ENCODE measurements at regions not wholly inside any gene's neighbourhood (a gene's known extent, or its start where the extent isn't known, plus 50 kb on each side); places are given as distances from the start of the nearest gene placed in this dataset.

DNA sequence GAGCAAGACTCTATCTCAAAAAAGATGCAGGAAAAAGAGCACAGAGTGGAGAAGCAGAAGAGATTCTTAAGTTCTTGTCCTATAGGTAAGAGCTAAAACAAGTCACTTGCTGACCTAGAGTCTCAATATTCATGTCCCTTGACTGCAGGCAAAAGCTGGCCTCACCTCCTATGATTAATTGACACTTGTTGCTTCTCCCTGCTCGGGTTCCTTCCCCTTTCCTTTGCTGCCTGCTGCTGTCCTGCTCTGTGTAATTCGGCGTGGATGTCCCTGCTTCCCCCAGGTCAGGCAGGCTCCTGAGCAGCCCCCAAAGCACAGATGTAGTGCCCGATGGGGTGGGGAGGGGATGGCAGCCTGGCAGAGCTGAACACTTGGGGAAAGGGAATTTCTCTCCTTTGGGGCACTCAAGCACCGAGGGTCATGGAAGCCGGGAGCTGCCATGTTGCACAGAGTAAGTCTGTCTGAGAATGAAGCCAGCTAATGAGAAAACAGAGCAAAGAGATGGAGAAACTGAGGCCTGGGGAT is 60.8 kb upstream of the NUP50 start:
- DNase-seq (ENCODE audit: low read depth) (no peak), FAIRE-seq (no peak)
- Histone ChIP-seq H3K36me3 (ENCODE audit: insufficient read depth, low read length) (no peaks in the 10 kb centered on the region), H2AFZ (ENCODE audit: low read depth, low read length) (no peak overlapping the region), H3K9ac (ENCODE audit: low read length) (no peak overlapping the region), H3K79me2 (ENCODE audit: insufficient read depth, low read length) (no peaks in the 10 kb centered on the region), H3K4me1 (ENCODE audit: insufficient read depth, low read length) (peaks cover 7% of the 10 kb centered on the region), H3K4me3 (ENCODE audit: insufficient read depth, low read depth, low read length) (no peak overlapping the region), H3K4me2 (ENCODE audit: low read length) (no peak overlapping the region), H3K9me3 (ENCODE audit: insufficient read depth, low read depth, low read length) (no peaks in the 10 kb centered on the region), H3K27me3 (ENCODE audit: insufficient read depth, low read length) (no peaks in the 10 kb centered on the region), H3K27ac (ENCODE audit: low read depth, low read length) (no peak overlapping the region), H4K20me1 (ENCODE audit: insufficient read depth, low read length) (no peaks in the 10 kb centered on the region)
- H3K27ac Mint-ChIP-seq (ENCODE audit: unreplicated experiment): no peak overlapping the region
- no peaks in the 10 kb centered on the region for H3K4me1 Mint-ChIP-seq (ENCODE audit: low read depth, unreplicated experiment)
- H3K36me3 Mint-ChIP-seq (ENCODE audit: low read depth, unreplicated experiment): no peaks in the 10 kb centered on the region
- H3K4me3 Mint-ChIP-seq (ENCODE audit: unreplicated experiment): no peak overlapping the region
- TF ChIP-seq CTCF (IDR thresholded peaks at IDR 0.05; ENCODE audit: insufficient read depth, low read depth, low read length) (no peak), EZH2 (IDR thresholded peaks at IDR 0.05; ENCODE audit: insufficient read depth, low read length) (no peak)
- peaks cover 2% of the 10 kb centered on the region for H3K9me3 Mint-ChIP-seq (ENCODE audit: unreplicated experiment)
- H3K27me3 Mint-ChIP-seq (ENCODE audit: low read depth, unreplicated experiment): peaks cover 47% of the 10 kb centered on the region

GRCh38 chr22:45103756-45104155 is 60.0 kb upstream of the NUP50 start:
- Histone ChIP-seq H3K36me3 (ENCODE audit: insufficient read depth, low read length) (no peaks in the 10 kb centered on the region), H4K20me1 (ENCODE audit: insufficient read depth, low read length) (no peaks in the 10 kb centered on the region), H3K27me3 (ENCODE audit: insufficient read depth, low read length) (no peaks in the 10 kb centered on the region), H3K9ac (ENCODE audit: low read length) (no peak overlapping the region), H3K27ac (ENCODE audit: low read depth, low read length) (no peak overlapping the region), H3K4me3 (ENCODE audit: insufficient read depth, low read depth, low read length) (no peak overlapping the region), H2AFZ (ENCODE audit: low read depth, low read length) (no peak overlapping the region), H3K9me3 (ENCODE audit: insufficient read depth, low read depth, low read length) (no peaks in the 10 kb centered on the region), H3K79me2 (ENCODE audit: insufficient read depth, low read length) (no peaks in the 10 kb centered on the region), H3K4me1 (ENCODE audit: insufficient read depth, low read length) (peaks cover 7% of the 10 kb centered on the region), H3K4me2 (ENCODE audit: low read length) (no peak overlapping the region)
- TF ChIP-seq CTCF (IDR thresholded peaks at IDR 0.05; ENCODE audit: insufficient read depth, low read depth, low read length) (no peak), EZH2 (IDR thresholded peaks at IDR 0.05; ENCODE audit: insufficient read depth, low read length) (no peak)
- FAIRE-seq: no peak
- Mint-ChIP-seq H3K4me3 (ENCODE audit: unreplicated experiment) (no peak overlapping the region), H3K36me3 (ENCODE audit: low read depth, unreplicated experiment) (no peaks in the 10 kb centered on the region), H3K4me1 (ENCODE audit: low read depth, unreplicated experiment) (no peaks in the 10 kb centered on the region), H3K27me3 (ENCODE audit: low read depth, unreplicated experiment) (peaks cover 41% of the 10 kb centered on the region), H3K9me3 (ENCODE audit: unreplicated experiment) (peaks cover 2% of the 10 kb centered on the region), H3K27ac (ENCODE audit: unreplicated experiment) (no peak overlapping the region)
- DNase-seq (ENCODE audit: low read depth): no peak

GRCh38 chr22:45104313-45104712 is 59.4 kb upstream of the NUP50 start:
- H3K4me3 ChIP-seq (ENCODE audit: insufficient read depth, low read depth, low read length): no peak overlapping the region
- H3K9me3 ChIP-seq (ENCODE audit: insufficient read depth, low read depth, low read length): no peaks in the 10 kb centered on the region
- no peak overlapping the region for H3K9ac ChIP-seq (ENCODE audit: low read length)
- no peak for FAIRE-seq
- H4K20me1 ChIP-seq (ENCODE audit: insufficient read depth, low read length): no peaks in the 10 kb centered on the region
- H3K27me3 Mint-ChIP-seq (ENCODE audit: low read depth, unreplicated experiment): peaks cover 44% of the 10 kb centered on the region
- H3K27ac ChIP-seq (ENCODE audit: low read depth, low read length): no peak overlapping the region
- no peak overlapping the region for H2AFZ ChIP-seq (ENCODE audit: low read depth, low read length)
- no peak for DNase-seq (ENCODE audit: low read depth)
- H3K4me3 Mint-ChIP-seq (ENCODE audit: unreplicated experiment): no peak overlapping the region
- no peaks in the 10 kb centered on the region for H3K36me3 Mint-ChIP-seq (ENCODE audit: low read depth, unreplicated experiment)
- H3K4me2 ChIP-seq (ENCODE audit: low read length): no peak overlapping the region
- H3K27ac Mint-ChIP-seq (ENCODE audit: unreplicated experiment): no peak overlapping the region
- peaks cover 2% of the 10 kb centered on the region for H3K9me3 Mint-ChIP-seq (ENCODE audit: unreplicated experiment)
- no peaks in the 10 kb centered on the region for H3K36me3 ChIP-seq (ENCODE audit: insufficient read depth, low read length)
- H3K4me1 Mint-ChIP-seq (ENCODE audit: low read depth, unreplicated experiment): no peaks in the 10 kb centered on the region
- peaks cover 7% of the 10 kb centered on the region for H3K4me1 ChIP-seq (ENCODE audit: insufficient read depth, low read length)
- H3K27me3 ChIP-seq (ENCODE audit: insufficient read depth, low read length): no peaks in the 10 kb centered on the region
- TF ChIP-seq CTCF (IDR thresholded peaks at IDR 0.05; ENCODE audit: insufficient read depth, low read depth, low read length): no peak
- no peak for TF ChIP-seq EZH2 (IDR thresholded peaks at IDR 0.05; ENCODE audit: insufficient read depth, low read length)
- H3K79me2 ChIP-seq (ENCODE audit: insufficient read depth, low read length): no peaks in the 10 kb centered on the region
